Activated naive CD8-positive, alpha-beta T cell treated with anti-CD3 and anti-CD28 coated beads for 36 hours (primary cell): ENCODE measurements at regions not wholly inside any gene's neighbourhood (a gene's known extent, or its start where the extent isn't known, plus 50 kb on each side); places are given as distances from the start of the nearest gene placed in this dataset.
A peak's percentile ranks its signal among the peaks of the same experiment; 100 is the strongest.
"Not testable (repeated sequence)": the region's sequence is repeated elsewhere in the genome, so short reads cannot be mapped to it uniquely, and the experiment has no call there.

Experiments used
- DNase-seq: peaks from one replicate; pipeline ENCODE4 v3.0.0; 2021
- H3K27ac Mint-ChIP-seq: one replicate; pipeline ENCODE4 v1.8.0; 2022; ENCODE audit warnings: mild to moderate bottlenecking, moderate library complexity, mixed read lengths
- H3K27me3 Mint-ChIP-seq: one replicate; pipeline ENCODE4 v1.8.0; 2022; ENCODE audit warnings: mild to moderate bottlenecking, mixed read lengths
- H3K36me3 Mint-ChIP-seq: one replicate; pipeline ENCODE4 v1.8.0; 2021; ENCODE audit warnings: mild to moderate bottlenecking, mixed read lengths
- H3K4me1 Mint-ChIP-seq: one replicate; pipeline ENCODE4 v1.8.0; 2021; ENCODE audit warnings: mixed read lengths
- H3K4me3 Mint-ChIP-seq: one replicate; pipeline ENCODE4 v1.8.0; 2022; ENCODE audit warnings: mild to moderate bottlenecking, moderate library complexity, mixed read lengths
- H3K9me3 Mint-ChIP-seq: one replicate; pipeline ENCODE4 v1.8.0; 2022; ENCODE audit warnings: mixed read lengths

DNA sequence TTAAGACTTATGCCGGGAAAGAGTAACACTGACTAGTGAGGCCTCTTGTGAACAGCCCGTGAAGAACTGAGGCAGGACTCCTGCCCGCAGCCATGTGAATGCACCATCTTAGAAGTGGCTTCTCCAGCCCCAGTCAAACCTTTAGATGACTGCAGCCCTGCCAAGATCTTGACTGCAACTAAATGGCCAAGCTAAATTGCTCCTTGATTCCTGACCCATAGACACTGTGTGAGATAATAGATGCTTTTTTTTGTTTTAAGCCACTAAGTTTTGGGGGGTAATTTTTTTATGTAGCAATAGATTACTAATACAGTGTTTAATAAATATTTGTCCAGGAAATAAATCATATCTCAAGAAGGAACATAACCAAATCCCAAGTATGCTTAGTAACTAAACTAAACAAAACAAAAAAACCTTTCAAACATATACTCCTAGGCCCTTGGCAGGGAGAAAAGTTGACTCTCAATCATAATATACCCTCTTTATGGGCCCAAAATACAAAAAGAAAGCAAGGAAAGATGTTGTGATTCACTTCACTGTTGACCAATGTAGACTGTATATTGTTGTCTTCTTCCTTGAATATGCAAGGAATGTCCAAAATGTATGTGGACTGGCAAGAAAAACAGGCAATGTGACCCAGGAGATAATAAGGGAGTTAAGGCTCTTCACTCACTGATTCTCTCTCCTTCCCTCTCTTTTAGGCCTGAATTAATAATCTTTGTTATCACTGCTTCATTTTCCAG lies 79.7 kb upstream of the ZNF366 start:
- H3K27me3 Mint-ChIP-seq: peaks cover 24% of the 10 kb centered on the region
- no peak overlapping the region for H3K4me3 Mint-ChIP-seq
- H3K27ac Mint-ChIP-seq: no peak overlapping the region
- no peaks in the 10 kb centered on the region for H3K4me1 Mint-ChIP-seq
- H3K9me3 Mint-ChIP-seq: peaks cover 2% of the 10 kb centered on the region
- H3K36me3 Mint-ChIP-seq: no peaks in the 10 kb centered on the region
- DNase-seq: no peak

DNA sequence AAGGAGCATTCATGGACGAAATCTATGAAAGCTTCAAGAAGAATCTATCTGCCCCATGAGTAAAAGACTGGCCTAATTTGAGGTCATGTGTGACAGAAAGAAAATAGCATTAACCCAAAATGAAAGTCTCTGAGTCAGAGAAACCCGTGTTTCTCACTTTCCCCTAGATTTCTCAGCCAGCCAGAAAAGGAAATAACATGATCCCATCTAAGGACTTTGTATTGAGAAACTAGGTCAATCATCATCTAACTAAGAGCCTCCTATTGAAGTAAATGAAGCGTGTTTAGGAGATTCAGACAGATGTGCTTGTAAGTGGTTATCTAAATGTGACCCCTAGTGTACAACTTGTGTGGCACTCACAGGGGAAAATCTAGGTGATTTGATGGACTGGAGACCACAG lies 77.3 kb upstream of the ZNF366 start:
- H3K4me3 Mint-ChIP-seq: no peak overlapping the region
- H3K27me3 Mint-ChIP-seq: peaks cover 22% of the 10 kb centered on the region
- no peak for DNase-seq
- peaks cover 4% of the 10 kb centered on the region for H3K9me3 Mint-ChIP-seq
- H3K27ac Mint-ChIP-seq: no peak overlapping the region
- H3K36me3 Mint-ChIP-seq: no peaks in the 10 kb centered on the region
- H3K4me1 Mint-ChIP-seq: no peaks in the 10 kb centered on the region

DNA sequence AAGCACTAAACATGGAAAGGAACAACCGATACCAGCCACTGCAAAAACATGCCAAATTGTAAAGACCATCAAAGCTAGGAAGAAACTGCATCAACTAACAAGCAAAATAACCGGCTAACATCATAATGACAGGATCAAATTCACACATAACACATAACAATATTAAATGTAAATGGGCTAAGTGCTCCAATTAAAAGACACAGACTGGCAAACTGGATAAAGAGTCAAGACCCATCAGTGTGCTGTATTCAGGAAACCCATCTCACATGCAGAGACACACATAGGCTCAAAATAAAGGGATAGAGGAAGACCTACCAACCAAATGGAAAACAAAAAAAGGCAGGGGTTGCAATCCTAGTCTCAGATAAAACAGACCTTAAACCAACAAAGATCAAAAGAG lies 72.1 kb upstream of the ZNF366 start:
- not testable (repeated sequence) for H3K4me1 Mint-ChIP-seq, DNase-seq, H3K27ac Mint-ChIP-seq, H3K4me3 Mint-ChIP-seq, H3K36me3 Mint-ChIP-seq
- peaks cover 10% of the 10 kb centered on the region for H3K9me3 Mint-ChIP-seq
- peaks cover 13% of the 10 kb centered on the region for H3K27me3 Mint-ChIP-seq

DNA sequence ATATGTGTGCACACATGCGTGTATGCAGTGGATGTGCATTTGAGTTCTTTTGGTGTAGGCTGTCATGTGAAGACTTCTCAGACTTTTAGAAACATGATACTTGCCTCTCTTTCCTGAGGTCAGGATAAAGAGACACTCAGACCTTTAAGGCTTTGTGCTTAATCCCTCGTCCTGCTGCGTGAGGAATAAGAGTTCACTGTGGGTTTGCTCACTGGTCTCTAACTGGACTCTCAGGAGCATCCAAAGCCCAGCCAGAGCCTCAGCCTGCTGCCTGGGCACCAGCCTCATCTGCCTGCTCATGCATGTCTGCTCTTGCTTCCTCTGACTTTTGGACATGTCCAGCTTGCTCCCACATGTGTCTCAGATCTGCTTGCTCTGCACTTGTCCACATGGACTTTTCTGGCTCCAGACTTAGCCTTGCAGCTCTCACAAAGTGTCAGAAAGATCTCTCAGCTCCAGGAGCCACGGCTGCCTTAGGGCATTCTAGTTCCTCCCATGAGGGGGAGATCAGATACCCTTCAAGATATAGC lies 65.1 kb upstream of the ZNF366 start:
- no peaks in the 10 kb centered on the region for H3K36me3 Mint-ChIP-seq
- no peak overlapping the region for H3K4me3 Mint-ChIP-seq

DNA sequence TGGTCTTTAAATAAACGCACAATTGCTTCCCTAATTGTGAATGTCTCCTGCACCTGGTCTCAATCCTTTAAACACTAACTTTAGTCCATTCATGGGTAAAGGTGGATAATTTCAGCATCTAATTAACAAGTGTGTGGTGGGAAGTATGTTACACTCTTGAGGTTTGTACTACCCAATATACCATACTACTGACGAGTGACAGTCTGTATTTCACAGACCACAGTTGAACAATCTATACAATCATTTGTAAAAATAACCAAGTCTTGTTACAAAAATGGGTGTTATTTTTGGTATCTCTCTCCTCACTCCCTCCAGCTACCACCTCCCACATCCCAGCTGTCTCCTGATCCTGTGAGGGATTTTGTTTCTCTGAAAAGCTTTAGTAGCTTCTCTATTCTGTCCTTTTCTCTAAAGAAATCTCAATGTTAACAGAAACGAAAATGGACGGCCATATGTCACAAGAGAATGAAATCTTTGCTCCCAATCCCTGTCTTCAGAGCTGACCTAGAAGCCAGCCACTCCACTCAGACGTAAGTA lies 62.3 kb upstream of the ZNF366 start:
- no peaks in the 10 kb centered on the region for H3K4me1 Mint-ChIP-seq
- no peaks in the 10 kb centered on the region for H3K36me3 Mint-ChIP-seq
- no peaks in the 10 kb centered on the region for H3K9me3 Mint-ChIP-seq
- no peak overlapping the region for H3K4me3 Mint-ChIP-seq
- no peak overlapping the region for H3K27ac Mint-ChIP-seq
- DNase-seq: no peak
- peaks cover 25% of the 10 kb centered on the region for H3K27me3 Mint-ChIP-seq

More for the DNA sequence above, 65.1 kb upstream of the ZNF366 start:
- Mint-ChIP-seq H3K9me3 (no peaks in the 10 kb centered on the region), H3K4me1 (no peaks in the 10 kb centered on the region), H3K27ac (no peak overlapping the region), H3K27me3 (peaks cover 25% of the 10 kb centered on the region)
- no peak for DNase-seq

DNA sequence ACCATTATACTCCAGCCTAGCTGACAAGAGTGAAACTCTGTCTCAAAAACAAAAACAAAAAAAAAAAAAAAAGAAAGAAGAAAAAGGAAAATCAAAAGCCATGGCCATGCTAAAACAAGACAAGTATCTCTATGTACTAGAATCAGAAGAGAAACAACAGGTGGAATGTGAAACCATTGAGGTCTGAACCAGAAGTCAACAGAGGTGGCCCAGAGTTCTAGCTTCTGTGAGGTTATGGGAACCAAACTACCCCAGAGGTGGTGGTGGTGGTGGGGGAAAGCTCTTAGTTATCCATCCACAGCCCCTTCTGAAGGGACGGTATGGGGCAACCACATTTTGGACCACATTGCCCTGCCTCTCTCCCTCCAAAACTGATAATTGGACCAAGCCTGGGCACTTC lies 59.5 kb upstream of the ZNF366 start:
- Mint-ChIP-seq H3K36me3 (no peaks in the 10 kb centered on the region), H3K9me3 (no peaks in the 10 kb centered on the region), H3K27me3 (peaks cover 33% of the 10 kb centered on the region), H3K27ac (no peak overlapping the region), H3K4me1 (no peaks in the 10 kb centered on the region), H3K4me3 (no peak overlapping the region)
- no peak for DNase-seq

DNA sequence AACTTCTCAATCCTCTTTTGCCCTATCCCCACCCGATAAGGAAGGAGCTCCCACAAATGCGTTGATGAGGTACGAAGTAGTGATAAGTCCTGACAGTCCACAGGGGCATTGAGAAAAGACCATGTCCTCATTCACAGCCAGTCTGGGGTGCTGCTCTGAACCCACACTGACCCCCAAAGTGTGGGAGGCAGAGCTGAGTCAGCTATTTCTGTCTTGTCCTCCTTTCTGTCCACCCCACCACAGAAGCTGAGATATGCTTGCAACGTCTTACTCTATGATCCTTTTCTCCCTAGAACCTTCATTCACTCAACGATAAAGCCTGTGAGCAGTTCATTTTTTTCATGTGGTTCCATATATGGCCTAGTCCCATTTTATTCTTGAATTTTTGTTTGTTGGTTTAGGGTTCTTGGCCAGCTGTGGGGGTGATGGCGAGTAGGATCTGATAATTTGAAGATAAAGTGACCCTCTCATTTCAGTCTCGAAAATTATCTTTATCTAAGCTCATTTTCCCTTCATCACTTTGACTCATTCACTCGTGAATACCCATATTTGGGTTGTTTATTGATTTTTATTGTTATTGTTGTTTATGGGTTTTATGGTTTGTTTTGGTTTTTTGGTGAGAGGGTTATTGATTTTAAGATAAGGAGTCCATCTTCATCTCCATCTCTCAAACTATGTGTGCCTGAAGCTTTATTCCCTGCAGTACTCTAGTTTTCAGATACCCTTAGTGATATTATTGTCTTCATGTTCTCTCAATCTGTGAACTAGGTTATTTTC lies 58.5 kb upstream of the ZNF366 start:
- no peaks in the 10 kb centered on the region for H3K9me3 Mint-ChIP-seq
- peaks cover 33% of the 10 kb centered on the region for H3K27me3 Mint-ChIP-seq
- H3K36me3 Mint-ChIP-seq: no peaks in the 10 kb centered on the region
- H3K27ac Mint-ChIP-seq: no peak overlapping the region
- no peak for DNase-seq
- H3K4me1 Mint-ChIP-seq: no peaks in the 10 kb centered on the region
- no peak overlapping the region for H3K4me3 Mint-ChIP-seq

DNA sequence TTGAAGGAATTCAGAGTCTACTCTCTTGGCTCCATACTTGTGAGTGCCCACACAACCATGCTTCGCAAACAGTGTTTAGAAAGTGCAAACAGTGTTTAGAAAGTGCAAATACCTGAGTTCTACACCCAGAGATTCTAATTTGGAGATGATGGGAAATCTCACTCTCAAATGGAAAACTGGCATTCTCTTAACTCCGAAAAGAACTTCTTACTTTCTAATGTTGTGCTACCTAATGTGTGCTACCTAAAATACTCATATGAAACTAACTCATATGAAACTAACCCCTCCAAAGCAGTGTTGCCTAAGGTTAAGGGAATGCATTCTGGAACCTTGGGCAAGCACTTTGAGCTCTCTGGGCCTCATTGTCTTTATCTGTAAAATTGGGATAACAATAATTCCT lies 55.5 kb upstream of the ZNF366 start:
- Mint-ChIP-seq H3K9me3 (no peaks in the 10 kb centered on the region), H3K4me1 (peaks cover 11% of the 10 kb centered on the region), H3K27me3 (peaks cover 23% of the 10 kb centered on the region), H3K36me3 (no peaks in the 10 kb centered on the region), H3K4me3 (no peak overlapping the region), H3K27ac (no peak overlapping the region)
- no peak for DNase-seq

DNA sequence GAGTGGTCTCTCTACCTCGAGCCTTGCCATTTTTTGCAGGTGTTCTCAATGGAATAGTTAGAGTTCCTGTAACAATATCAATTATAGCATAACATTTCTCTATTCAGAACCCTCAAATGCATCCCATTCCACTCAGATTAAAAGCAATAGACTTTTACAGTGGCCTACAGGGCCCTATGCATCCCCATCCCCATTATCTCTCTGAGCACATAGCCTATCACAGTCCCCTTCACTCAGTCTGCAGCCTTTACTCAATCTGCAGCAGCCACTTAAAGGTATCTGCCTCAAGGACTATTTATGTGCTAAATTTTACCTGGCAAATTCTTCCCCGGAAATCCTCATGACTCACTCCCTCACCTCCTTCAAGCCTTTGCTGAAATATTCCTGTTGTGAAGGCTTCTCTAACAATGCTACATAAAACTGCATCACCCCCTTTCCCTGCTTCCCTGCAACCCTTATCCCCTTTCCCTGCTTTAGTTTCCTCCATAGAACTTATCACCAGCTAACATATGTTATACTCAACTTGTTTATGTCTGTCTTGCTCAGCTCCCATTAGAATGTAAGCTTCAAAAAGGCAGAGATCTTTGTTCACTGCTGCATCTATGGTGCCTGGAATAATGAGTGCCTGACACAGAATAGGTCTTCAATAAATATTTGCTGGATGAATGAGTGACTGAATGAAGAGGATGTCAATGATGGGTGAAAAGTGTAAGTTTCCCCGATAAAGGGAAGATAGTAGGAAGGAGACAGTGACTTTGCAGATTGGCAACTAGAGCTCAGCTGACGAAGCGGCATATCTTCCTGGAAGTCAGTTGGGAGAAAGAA lies 54.1 kb upstream of the ZNF366 start:
- H3K27me3 Mint-ChIP-seq: peaks cover 23% of the 10 kb centered on the region
- H3K9me3 Mint-ChIP-seq: no peaks in the 10 kb centered on the region
- H3K27ac Mint-ChIP-seq: no peak overlapping the region
- no peak for DNase-seq
- no peak overlapping the region for H3K4me3 Mint-ChIP-seq
- no peaks in the 10 kb centered on the region for H3K36me3 Mint-ChIP-seq
- peaks cover 18% of the 10 kb centered on the region for H3K4me1 Mint-ChIP-seq

DNA sequence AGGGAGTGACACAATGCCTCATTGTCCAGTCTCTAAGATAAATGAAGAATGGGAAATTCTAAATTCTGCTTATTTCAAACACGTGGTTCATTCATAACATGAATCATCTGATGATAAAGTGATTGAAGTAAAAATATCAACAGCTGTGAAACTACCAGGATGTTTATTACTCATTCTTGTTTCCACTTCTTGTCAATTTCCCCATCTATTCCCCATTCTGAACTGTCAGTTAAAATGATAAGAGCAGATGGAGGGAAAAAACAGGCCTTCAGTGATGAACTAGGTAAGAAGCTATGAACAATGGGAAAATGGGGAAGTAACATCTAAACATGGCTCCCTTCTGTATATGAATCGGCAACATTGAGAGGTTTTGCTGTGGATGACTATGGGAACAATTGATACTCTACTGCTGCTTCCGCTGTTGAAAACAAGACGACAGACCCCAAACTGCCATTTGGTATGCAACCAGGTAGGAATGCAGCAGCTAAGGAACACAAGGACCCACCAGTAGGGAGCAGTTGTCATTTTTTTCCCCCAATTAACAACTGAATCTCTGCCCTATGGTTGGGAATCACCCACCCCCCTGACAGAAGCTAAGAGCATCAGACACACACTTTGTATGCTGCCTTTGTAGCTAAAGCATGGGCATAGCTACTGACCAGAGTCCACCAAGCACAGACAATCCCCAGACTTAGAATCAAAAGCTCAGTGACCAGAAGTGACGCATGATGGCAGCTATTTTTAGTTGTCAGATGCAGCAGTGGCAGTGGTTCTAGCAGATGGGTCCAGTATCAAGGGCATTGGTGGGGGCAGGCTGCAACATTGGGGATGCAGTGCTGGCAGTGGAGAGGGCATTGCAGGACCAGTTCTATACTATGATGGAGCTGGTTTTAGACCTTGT lies 52.9 kb upstream of the ZNF366 start:
- Mint-ChIP-seq H3K27ac (no peak overlapping the region), H3K4me3 (no peak overlapping the region), H3K4me1 (peaks cover 22% of the 10 kb centered on the region), H3K9me3 (no peaks in the 10 kb centered on the region), H3K36me3 (no peaks in the 10 kb centered on the region), H3K27me3 (peaks cover 33% of the 10 kb centered on the region)
- no peak for DNase-seq

DNA sequence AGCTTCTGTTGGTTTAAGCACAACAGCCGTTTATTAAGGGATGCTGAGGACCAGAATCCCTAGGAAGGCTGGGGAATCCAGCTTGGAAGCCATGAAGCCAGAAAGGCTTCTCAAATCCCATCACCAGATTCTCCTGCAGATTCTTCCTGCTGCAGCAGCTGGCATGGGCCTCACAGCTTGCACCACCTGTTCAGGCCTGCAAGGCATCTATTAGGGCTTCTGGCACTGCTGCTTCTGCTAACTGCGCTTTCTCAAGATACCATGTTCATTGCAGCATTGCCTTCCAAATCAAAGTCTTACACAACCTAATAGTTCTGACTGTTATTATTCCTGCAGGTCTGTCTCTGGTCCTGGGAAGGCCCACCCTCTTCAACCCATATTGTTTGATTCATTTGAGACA lies 51.2 kb upstream of the ZNF366 start:
- Mint-ChIP-seq H3K27ac (no peak overlapping the region), H3K27me3 (peaks cover 42% of the 10 kb centered on the region), H3K36me3 (no peaks in the 10 kb centered on the region), H3K9me3 (no peaks in the 10 kb centered on the region), H3K4me1 (peaks cover 22% of the 10 kb centered on the region), H3K4me3 (no peak overlapping the region)
- no peak for DNase-seq

DNA sequence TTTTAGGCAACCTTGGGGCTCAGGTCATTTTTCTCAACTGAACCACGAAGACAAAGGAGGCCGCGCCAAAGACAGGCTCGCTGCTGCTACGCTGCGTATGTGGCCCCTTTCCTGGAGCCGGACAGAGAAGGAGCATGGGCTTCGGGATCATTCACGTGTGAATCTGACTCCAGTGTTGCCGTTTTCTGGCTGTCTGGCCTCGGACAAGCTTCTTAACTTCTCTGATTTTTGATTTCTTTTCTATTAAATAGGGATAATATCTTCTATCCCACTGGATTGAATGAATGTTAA lies 50.8 kb upstream of the ZNF366 start:
- no peak overlapping the region for H3K27ac Mint-ChIP-seq
- no peak overlapping the region for H3K4me3 Mint-ChIP-seq
- peaks cover 46% of the 10 kb centered on the region for H3K27me3 Mint-ChIP-seq
- H3K36me3 Mint-ChIP-seq: no peaks in the 10 kb centered on the region
- peaks cover 22% of the 10 kb centered on the region for H3K4me1 Mint-ChIP-seq
- H3K9me3 Mint-ChIP-seq: no peaks in the 10 kb centered on the region
- no peak for DNase-seq

DNA sequence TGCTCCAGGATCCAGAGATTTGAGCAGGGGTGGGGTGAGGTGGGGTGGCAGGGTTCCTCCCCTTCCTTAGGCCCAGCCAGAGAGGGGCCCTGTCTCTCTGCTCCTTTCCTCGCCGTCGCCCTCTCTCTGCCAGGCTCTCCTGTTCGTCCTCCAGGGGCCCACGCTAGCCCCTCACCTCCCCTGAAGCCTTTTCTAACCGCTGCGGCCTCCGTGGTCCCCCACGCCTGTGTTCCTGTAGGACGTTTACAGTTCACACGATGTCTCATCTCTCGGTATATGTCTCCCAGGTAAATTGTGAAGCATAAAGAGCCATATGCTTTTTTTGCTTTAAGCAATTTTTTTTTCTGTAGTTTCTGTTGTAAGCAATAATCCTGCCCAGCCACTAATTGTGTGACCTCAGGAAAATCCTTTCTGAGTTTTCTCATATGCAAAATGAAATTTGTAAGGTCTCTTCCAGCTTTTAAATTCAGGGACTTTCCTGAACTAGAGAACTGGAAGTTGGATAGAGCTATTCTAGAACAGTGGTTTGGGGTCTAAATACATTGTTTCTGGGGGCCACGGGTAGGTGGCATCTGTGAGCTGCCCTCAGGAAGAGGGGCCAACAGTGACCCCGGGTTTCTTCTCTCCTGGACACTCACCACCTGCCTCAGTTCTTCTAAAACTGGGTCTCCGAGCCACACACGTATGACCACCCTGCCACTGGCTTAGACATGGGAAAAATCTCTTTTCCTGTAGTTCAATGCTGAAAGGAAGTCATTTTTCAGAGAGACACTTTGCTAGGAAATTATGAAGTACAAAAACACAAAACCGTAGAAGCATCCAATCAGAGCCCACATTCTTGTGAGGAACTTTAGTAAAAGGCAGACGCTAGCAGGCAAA lies 50.2 kb upstream of the ZNF366 start:
- Mint-ChIP-seq H3K9me3 (no peaks in the 10 kb centered on the region), H3K4me3 (peak overlapping the region; percentile 64), H3K4me1 (peaks cover 22% of the 10 kb centered on the region), H3K27ac (no peak overlapping the region), H3K36me3 (no peaks in the 10 kb centered on the region), H3K27me3 (peaks cover 51% of the 10 kb centered on the region)
- DNase-seq: peak; percentile 3
